ENCODE measurements at regions not wholly inside any gene's neighbourhood (a gene's known extent, or its start where the extent isn't known, plus 50 kb on each side); places are given as distances from the start of the nearest gene placed in this dataset.

- H3K36me3 ChIP-seq (ENCODE audit: control insufficient read depth in 4 of 4, insufficient read depth in 3 of 4, low read depth in 1 of 4, low read length in 3 of 4): no peaks in the 10 kb centered on the region
- no peak overlapping the region for H3K9ac ChIP-seq (ENCODE audit: low read depth in 1 of 2, low read length in 2 of 2)
- H3K4me1 ChIP-seq (ENCODE audit: control insufficient read depth in 4 of 4, insufficient read depth in 4 of 4, low read length in 3 of 4): no peaks in the 10 kb centered on the region
- peaks cover 0 to 3% (median 0%) of the 10 kb centered on the region in 4 donors for H3K27me3 ChIP-seq (ENCODE audit: control insufficient read depth in 4 of 4, insufficient read depth in 4 of 4, low read length in 3 of 4)
- no peak overlapping the region for H3K4me3 ChIP-seq (ENCODE audit: low read depth in 1 of 3, low read length in 3 of 3)
- no peaks in the 10 kb centered on the region for H3K9me3 ChIP-seq (ENCODE audit: control insufficient read depth in 4 of 4, low read length in 3 of 4)
- no peak overlapping the region for H3K27ac ChIP-seq (ENCODE audit: low read depth in 1 of 2, low read length in 2 of 2)
- 78% methylated on average over 2 of the region's 2 CpGs for WGBS
- TF ChIP-seq REST (IDR thresholded peaks at IDR 0.05) (no peak), HNF4G (IDR thresholded peaks at IDR 0.05) (no peak), CTCF (IDR thresholded peaks at IDR 0.05; ENCODE audit: low read depth, low read length, missing input control) (no peak), JUND (IDR thresholded peaks at IDR 0.05) (no peak), YY1 (IDR thresholded peaks at IDR 0.05) (no peak), TAF1 (conservative IDR thresholded peaks at IDR 0.05) (no peak), ATF3 (IDR thresholded peaks at IDR 0.05) (no peak), MAX (IDR thresholded peaks at IDR 0.05) (no peak), GABPA (IDR thresholded peaks at IDR 0.05 in 1 of 2, conservative IDR thresholded peaks at IDR 0.05 in 1 of 2) (no peak), SP1 (IDR thresholded peaks at IDR 0.05) (no peak), NR2F2 (IDR thresholded peaks at IDR 0.05) (no peak), ZBTB33 (IDR thresholded peaks at IDR 0.05) (no peak), HNF4A (conservative IDR thresholded peaks at IDR 0.05) (no peak)
- no peak for DNase-seq (ENCODE audit: low spot score)
Observed at GRCh38 chr15:69917056-69917455, 180.7 kb downstream of the TLE3 start.

- Histone ChIP-seq H3K4me1 (ENCODE audit: control insufficient read depth in 4 of 4, insufficient read depth in 4 of 4, low read length in 3 of 4) (no peaks in the 10 kb centered on the region), H3K9ac (ENCODE audit: low read depth in 1 of 2, low read length in 2 of 2) (no peak overlapping the region), H3K9me3 (ENCODE audit: control insufficient read depth in 4 of 4, low read length in 3 of 4) (peaks cover 0 to 13% (median under 1%) of the 10 kb centered on the region in 4 donors), H3K27ac (ENCODE audit: low read depth in 1 of 2, low read length in 2 of 2) (no peak overlapping the region), H3K4me3 (ENCODE audit: low read depth in 1 of 3, low read length in 3 of 3) (no peak overlapping the region), H3K36me3 (ENCODE audit: control insufficient read depth in 4 of 4, insufficient read depth in 3 of 4, low read depth in 1 of 4, low read length in 3 of 4) (no peaks in the 10 kb centered on the region), H3K27me3 (ENCODE audit: control insufficient read depth in 4 of 4, insufficient read depth in 4 of 4, low read length in 3 of 4) (no peaks in the 10 kb centered on the region)
- DNase-seq (ENCODE audit: low spot score): no peak
- no peak for TF ChIP-seq FOXA1 (IDR thresholded peaks at IDR 0.05)
- TF ChIP-seq SP1 (IDR thresholded peaks at IDR 0.05): no peak
- no peak for TF ChIP-seq REST (IDR thresholded peaks at IDR 0.05)
- WGBS: 75% methylated on average over 5 of the region's 5 CpGs
Observed at GRCh38 chr15:69919816-69920215, 177.9 kb downstream of the TLE3 start.

Data from liver (tissue), 8 donors.